ENCODE measurements at regions not wholly inside any gene's neighbourhood (a gene's known extent, or its start where the extent isn't known, plus 50 kb on each side); places are given as distances from the start of the nearest gene placed in this dataset.
"Not testable (repeated sequence)": the region's sequence is repeated elsewhere in the genome, so short reads cannot be mapped to it uniquely, and the experiment has no call there.

- Histone ChIP-seq H3K36me3 (no peaks in the 10 kb centered on the region), H3K27ac (no peak overlapping the region), H3K9me3 (no peaks in the 10 kb centered on the region), H3K4me1 (no peaks in the 10 kb centered on the region), H3K27me3 (peaks cover 0 to 47% of the 10 kb centered on the region in 2 donors), H3K4me3 (no peak overlapping the region)
- TF ChIP-seq POLR2AphosphoS5 (IDR thresholded peaks at IDR 0.05) (no peak), CTCF (IDR thresholded peaks at IDR 0.05) (no peak), POLR2A (IDR thresholded peaks at IDR 0.05) (no peak)
- intact Hi-C loops (cut with DNase I; ENCODE audit: low total_unique reads), result no loop called here
- no peak for DNase-seq (ENCODE audit: low spot score in 2 of 2)
These were observed 57.2 kb downstream of the BMP15 start for GRCh38 chrX:50967736-50968135.

- H3K27ac ChIP-seq; intact Hi-C loops (cut with DNase I; ENCODE audit: low total_unique reads); H3K9me3 ChIP-seq; H3K4me1 ChIP-seq; H3K36me3 ChIP-seq; H3K4me3 ChIP-seq; DNase-seq (ENCODE audit: low spot score in 2 of 2): not testable (repeated sequence)
- peaks cover 0 to 50% of the 10 kb centered on the region in 2 donors for H3K27me3 ChIP-seq
These were observed 58.5 kb downstream of the BMP15 start for GRCh38 chrX:50968871-50969635.

- intact Hi-C loops (cut with DNase I; ENCODE audit: low total_unique reads), result no loop called here
- TF ChIP-seq CTCF (IDR thresholded peaks at IDR 0.05), result no peak
- no peak for TF ChIP-seq POLR2AphosphoS5 (IDR thresholded peaks at IDR 0.05)
- TF ChIP-seq POLR2A (IDR thresholded peaks at IDR 0.05), result no peak
- H3K36me3 ChIP-seq, result no peaks in the 10 kb centered on the region
These were observed 60.9 kb downstream of the BMP15 start for GRCh38 chrX:50971395-50971794.

GRCh38 chrX:50973199-50973598 lies 62.7 kb downstream of the BMP15 start:
- Histone ChIP-seq H3K9me3 (no peaks in the 10 kb centered on the region), H3K27ac (no peak overlapping the region), H3K36me3 (no peaks in the 10 kb centered on the region), H3K4me1 (no peaks in the 10 kb centered on the region), H3K27me3 (peaks cover 0 to 41% of the 10 kb centered on the region in 2 donors), H3K4me3 (no peak overlapping the region)
- DNase-seq (ENCODE audit: low spot score in 2 of 2), result no peak
- no peak for TF ChIP-seq CTCF (IDR thresholded peaks at IDR 0.05)
- TF ChIP-seq POLR2A (IDR thresholded peaks at IDR 0.05), result no peak
- TF ChIP-seq POLR2AphosphoS5 (IDR thresholded peaks at IDR 0.05), result no peak
- intact Hi-C loops (cut with DNase I; ENCODE audit: low total_unique reads), result no loop called here

More at GRCh38 chrX:50971395-50971794, 60.9 kb downstream of the BMP15 start:
- DNase-seq (ENCODE audit: low spot score in 2 of 2), result no peak
- Histone ChIP-seq H3K4me1 (no peaks in the 10 kb centered on the region), H3K4me3 (no peak overlapping the region), H3K9me3 (no peaks in the 10 kb centered on the region), H3K27me3 (peaks cover 0 to 56% of the 10 kb centered on the region in 2 donors), H3K27ac (no peak overlapping the region)

- no peak for DNase-seq (ENCODE audit: low spot score in 2 of 2)
- no peaks in the 10 kb centered on the region for H3K36me3 ChIP-seq
These were observed 68.6 kb downstream of the BMP15 start for GRCh38 chrX:50978920-50979682.

More at GRCh38 chrX:50978920-50979682, 68.6 kb downstream of the BMP15 start:
- Histone ChIP-seq H3K27me3 (peaks cover 0 to 42% of the 10 kb centered on the region in 2 donors), H3K4me3 (no peak overlapping the region), H3K9me3 (no peaks in the 10 kb centered on the region), H3K27ac (no peak overlapping the region), H3K4me1 (no peaks in the 10 kb centered on the region)
- TF ChIP-seq POLR2A (IDR thresholded peaks at IDR 0.05) (no peak), POLR2AphosphoS5 (IDR thresholded peaks at IDR 0.05) (no peak), CTCF (IDR thresholded peaks at IDR 0.05) (no peak)
- intact Hi-C loops (cut with DNase I; ENCODE audit: low total_unique reads), result no loop called here

Measured in breast epithelium (tissue), 4 donors.